ENCODE measurements at regions not wholly inside any gene's neighbourhood (a gene's known extent, or its start where the extent isn't known, plus 50 kb on each side); places are given as distances from the start of the nearest gene placed in this dataset.

DNA sequence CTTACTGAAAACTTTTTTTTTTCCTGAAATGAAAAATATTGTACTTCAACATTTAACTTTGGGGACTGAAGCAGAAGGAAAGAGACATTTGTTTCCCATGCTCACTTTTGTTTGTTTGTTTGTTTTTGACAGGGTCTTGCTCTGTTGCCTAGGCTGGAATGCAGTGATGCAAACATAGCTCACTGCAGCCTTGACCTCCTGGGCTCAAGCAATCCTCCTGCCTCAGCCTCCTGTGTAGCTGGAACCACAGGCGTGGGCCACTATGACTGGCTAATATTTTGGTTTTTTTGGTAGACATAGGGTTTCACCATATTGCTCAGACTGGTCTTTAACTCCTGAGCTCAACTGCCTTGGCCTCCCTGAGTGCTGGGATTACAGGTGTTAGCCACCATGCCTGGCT is 70.9 kb upstream of the SPTBN1 start (continued):
- TF ChIP-seq ZNF891 (CRISPR knock-in tag; IDR thresholded peaks at IDR 0.05) (no peak), NR2F6 (IDR thresholded peaks at IDR 0.05) (no peak; the same call in 1 of the 2 replicates), NR2F6 (CRISPR knock-in tag; IDR thresholded peaks at IDR 0.05) (peak; percentile 43; the same call in 1 of the 2 replicates), ZNF326 (CRISPR knock-in tag; IDR thresholded peaks at IDR 0.05; ENCODE audit: borderline replicate concordance) (no peak), ZBTB1 (CRISPR knock-in tag; IDR thresholded peaks at IDR 0.05; ENCODE audit: borderline replicate concordance) (no peak), CC2D1A (CRISPR knock-in tag; IDR thresholded peaks at IDR 0.05) (no peak), ZBTB34 (CRISPR knock-in tag; IDR thresholded peaks at IDR 0.05) (no peak), ZNF713 (CRISPR knock-in tag; IDR thresholded peaks at IDR 0.05) (no peak), ZNF430 (CRISPR knock-in tag; IDR thresholded peaks at IDR 0.05) (no peak), KLF16 (CRISPR knock-in tag; IDR thresholded peaks at IDR 0.05) (no peak), ZNF253 (CRISPR knock-in tag; IDR thresholded peaks at IDR 0.05; ENCODE audit: borderline replicate concordance) (no peak), ZFP82 (CRISPR knock-in tag; IDR thresholded peaks at IDR 0.05; ENCODE audit: borderline replicate concordance) (no peak), FOXP1 (IDR thresholded peaks at IDR 0.05) (no peak), FOXP1 (CRISPR knock-in tag; IDR thresholded peaks at IDR 0.05) (peak; percentile 23; the same call in 1 of the 2 replicates), SPEN (CRISPR knock-in tag; IDR thresholded peaks at IDR 0.05; ENCODE audit: low read depth) (no peak), NR2C2 (CRISPR knock-in tag; IDR thresholded peaks at IDR 0.05; ENCODE audit: borderline replicate concordance) (no peak), ZNF460 (CRISPR knock-in tag; IDR thresholded peaks at IDR 0.05; ENCODE audit: borderline replicate concordance) (no peak), ZNF770 (CRISPR knock-in tag; IDR thresholded peaks at IDR 0.05) (peak; percentile 98), ZBTB14 (CRISPR knock-in tag; IDR thresholded peaks at IDR 0.05) (no peak), CERS6 (CRISPR knock-in tag; IDR thresholded peaks at IDR 0.05) (no peak), ZNF484 (CRISPR knock-in tag; IDR thresholded peaks at IDR 0.05; ENCODE audit: borderline replicate concordance, low read depth) (no peak), ZNF792 (CRISPR knock-in tag; IDR thresholded peaks at IDR 0.05) (no peak), KDM1A (CRISPR knock-in tag; IDR thresholded peaks at IDR 0.05) (peak; percentile 75; the same call in 1 of the 2 replicates), ZMYM2 (CRISPR knock-in tag; IDR thresholded peaks at IDR 0.05) (0 out of 2 replicates have a peak, but pooled peaks have one; percentile 18)
- TF ChIP-seq, protein P1, sequence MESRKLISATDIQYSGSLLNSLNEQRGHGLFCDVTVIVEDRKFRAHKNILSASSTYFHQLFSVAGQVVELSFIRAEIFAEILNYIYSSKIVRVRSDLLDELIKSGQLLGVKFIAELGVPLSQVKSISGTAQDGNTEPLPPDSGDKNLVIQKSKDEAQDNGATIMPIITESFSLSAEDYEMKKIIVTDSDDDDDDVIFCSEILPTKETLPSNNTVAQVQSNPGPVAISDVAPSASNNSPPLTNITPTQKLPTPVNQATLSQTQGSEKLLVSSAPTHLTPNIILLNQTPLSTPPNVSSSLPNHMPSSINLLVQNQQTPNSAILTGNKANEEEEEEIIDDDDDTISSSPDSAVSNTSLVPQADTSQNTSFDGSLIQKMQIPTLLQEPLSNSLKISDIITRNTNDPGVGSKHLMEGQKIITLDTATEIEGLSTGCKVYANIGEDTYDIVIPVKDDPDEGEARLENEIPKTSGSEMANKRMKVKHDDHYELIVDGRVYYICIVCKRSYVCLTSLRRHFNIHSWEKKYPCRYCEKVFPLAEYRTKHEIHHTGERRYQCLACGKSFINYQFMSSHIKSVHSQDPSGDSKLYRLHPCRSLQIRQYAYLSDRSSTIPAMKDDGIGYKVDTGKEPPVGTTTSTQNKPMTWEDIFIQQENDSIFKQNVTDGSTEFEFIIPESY (CRISPR knock-in tag; IDR thresholded peaks at IDR 0.05), result no peak
- TF ChIP-seq, protein P2, sequence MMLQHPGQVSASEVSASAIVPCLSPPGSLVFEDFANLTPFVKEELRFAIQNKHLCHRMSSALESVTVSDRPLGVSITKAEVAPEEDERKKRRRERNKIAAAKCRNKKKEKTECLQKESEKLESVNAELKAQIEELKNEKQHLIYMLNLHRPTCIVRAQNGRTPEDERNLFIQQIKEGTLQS (CRISPR knock-in tag; IDR thresholded peaks at IDR 0.05), result no peak

All from HepG2 (cell line).